Fibroblast of skin of right biceps (primary cell): ENCODE measurements at regions not wholly inside any gene's neighbourhood (a gene's known extent, or its start where the extent isn't known, plus 50 kb on each side); places are given as distances from the start of the nearest gene placed in this dataset.
A peak's percentile ranks its signal among the peaks of the same experiment; 100 is the strongest.
"Not testable (repeated sequence)": the region's sequence is repeated elsewhere in the genome, so short reads cannot be mapped to it uniquely, and the experiment has no call there.

Experiments used
- DNase-seq: peaks from one replicate; pipeline ENCODE4 v3.0.0-alpha.2; 2013

GRCh38 chr6:11845664-11846577 lies 67.3 kb upstream of the ADTRP start:
- DNase-seq, result no peak

DNA sequence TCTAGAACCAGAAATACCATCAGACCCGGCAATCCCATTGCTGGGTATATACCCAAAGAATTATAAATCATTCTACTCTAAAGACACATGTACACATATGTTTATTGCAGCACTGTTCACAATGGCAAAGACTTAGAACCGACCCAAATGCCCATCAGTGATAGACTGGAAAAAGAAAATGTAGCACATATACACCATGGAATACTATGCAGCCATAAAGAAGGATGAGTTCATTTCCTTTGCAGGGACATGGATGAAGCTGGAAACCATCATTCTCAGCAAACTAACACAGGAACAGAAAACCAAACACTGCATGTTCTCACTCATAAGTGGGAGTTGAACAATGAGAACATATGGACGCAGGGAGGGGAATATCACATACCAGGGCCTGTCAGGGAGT lies 64.2 kb upstream of the ADTRP start:
- not testable (repeated sequence) for DNase-seq

DNA sequence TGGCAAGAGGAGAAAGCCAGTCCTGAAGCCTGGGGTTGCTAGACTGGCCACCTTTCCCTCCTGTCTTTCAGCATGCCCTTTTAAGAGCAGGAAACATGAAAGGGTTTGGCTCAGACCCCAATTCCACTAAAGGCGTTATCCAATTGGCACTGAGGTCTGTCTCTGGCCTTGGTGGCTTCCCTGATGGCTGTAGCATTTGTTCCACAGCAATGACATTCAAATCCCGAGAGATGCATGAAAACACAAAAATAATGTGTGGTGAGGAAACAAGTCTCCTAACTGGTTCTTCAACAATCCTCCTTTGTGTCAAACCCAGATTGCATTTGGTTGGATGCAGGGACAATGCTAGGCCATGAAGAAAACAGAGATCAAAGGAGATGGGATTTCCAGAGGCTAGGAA lies 56.5 kb upstream of the ADTRP start:
- no peak for DNase-seq

GRCh38 chr6:11833626-11834592 lies 55.3 kb upstream of the ADTRP start:
- peak; percentile 38 for DNase-seq

DNA sequence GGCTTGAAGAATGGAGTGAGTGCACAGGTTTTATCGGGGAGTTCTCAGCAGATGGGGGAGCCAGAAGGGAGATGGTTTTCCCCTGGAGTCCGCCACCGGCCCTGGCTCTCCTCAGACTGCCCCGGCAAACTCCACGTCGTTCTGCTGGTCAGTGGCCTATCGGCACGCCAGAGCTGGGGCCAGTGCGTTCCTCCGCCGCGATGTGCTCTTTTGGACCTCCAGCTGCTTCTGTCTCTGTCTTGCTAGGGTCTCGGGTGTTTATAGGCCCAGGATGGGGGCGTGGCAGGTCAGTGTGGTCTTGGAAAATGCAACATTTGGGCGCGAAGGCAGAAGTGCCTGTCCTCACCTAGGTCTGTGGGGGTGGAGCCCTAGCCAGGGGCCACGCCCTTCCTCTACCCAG lies 53.0 kb upstream of the ADTRP start:
- DNase-seq, result no peak

DNA sequence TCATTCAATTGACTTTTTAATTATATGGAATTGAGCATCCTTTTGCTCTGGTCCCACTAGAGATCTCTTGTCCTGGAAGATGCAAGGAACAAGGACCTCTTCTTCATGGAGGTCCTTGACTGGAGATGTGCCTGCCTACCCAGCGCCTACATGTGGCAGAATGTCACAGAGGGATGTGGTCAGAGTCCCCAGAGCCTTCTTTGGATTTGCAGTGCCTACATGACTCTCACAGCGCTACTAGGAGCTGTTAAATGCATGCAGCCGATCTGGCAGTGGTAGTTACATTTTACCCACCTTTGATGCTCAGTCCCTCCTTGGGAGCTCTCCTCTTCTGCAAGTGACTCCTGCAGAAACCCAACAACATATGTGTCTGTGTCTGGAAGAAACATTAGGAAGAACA lies 51.9 kb upstream of the ADTRP start:
- no peak for DNase-seq

GRCh38 chr6:11830105-11830504 lies 51.5 kb upstream of the ADTRP start:
- DNase-seq, result no peak

DNA sequence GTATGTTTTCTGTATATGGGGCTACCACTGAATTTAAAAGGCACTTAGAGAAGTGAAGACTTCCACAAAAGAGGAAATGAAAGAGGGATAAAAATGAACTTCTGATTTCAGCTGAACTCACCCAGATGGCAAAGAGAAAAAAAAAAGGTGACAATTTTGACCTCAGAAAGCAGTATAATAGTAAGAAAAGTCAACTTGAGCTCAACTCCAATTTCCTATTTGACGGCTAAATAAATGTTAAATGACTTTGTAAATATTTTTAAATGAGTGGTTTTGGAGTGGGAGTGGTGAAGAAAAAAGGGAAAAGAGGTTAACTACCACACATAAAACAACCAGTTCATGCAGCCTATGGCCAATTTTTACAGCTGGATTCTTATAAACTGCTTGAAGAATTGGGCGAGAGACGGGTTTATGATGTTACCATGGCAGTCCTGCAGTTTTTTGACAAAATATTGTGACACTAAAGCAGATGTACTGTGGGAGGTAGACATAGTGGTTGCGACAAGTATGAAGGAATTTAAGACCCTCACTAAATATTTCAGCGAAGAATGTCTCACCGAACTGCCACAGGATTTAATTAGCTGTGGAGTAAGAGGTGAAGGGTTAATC lies 49.8 kb upstream of the ADTRP start:
- DNase-seq, result peak; percentile 45
